ENCODE measurements at regions not wholly inside any gene's neighbourhood (a gene's known extent, or its start where the extent isn't known, plus 50 kb on each side); places are given as distances from the start of the nearest gene placed in this dataset.

- no peak for DNase-seq
Observed at GRCh38 chr16:66004699-66005098, 361.8 kb upstream of the CDH5 start.

GRCh38 chr16:66003201-66003600 is 363.3 kb upstream of the CDH5 start:
- DNase-seq, result no peak

GRCh38 chr16:66002601-66003000 is 363.9 kb upstream of the CDH5 start:
- DNase-seq, result no peak

- no peak for DNase-seq
Observed at GRCh38 chr16:66001432-66001831, 365.1 kb upstream of the CDH5 start.

- no peak for DNase-seq
Observed at GRCh38 chr16:65998443-65998842, 368.0 kb upstream of the CDH5 start.

- no peak for DNase-seq
Observed at GRCh38 chr16:65994291-65994690, 372.2 kb upstream of the CDH5 start.

GRCh38 chr16:65991149-65991701 is 375.3 kb upstream of the CDH5 start:
- DNase-seq, result no peak

- no peak for DNase-seq
Observed at GRCh38 chr16:65989861-65990604, 376.5 kb upstream of the CDH5 start.

- no peak for DNase-seq
Observed at GRCh38 chr16:65988024-65988595, 378.4 kb upstream of the CDH5 start.

- DNase-seq, result no peak
Observed at GRCh38 chr16:65984296-65984695, 382.2 kb upstream of the CDH5 start.

GRCh38 chr16:65981057-65981456 is 385.4 kb upstream of the CDH5 start:
- DNase-seq, result no peak

- DNase-seq, result peak; percentile 56
Observed at GRCh38 chr16:65975049-65975708, 391.3 kb upstream of the CDH5 start.

- DNase-seq, result peak; percentile 81
Observed at GRCh38 chr16:65967376-65967775, 399.1 kb upstream of the CDH5 start.

GRCh38 chr16:65965628-65966027 is 400.9 kb upstream of the CDH5 start:
- DNase-seq, result no peak

GRCh38 chr16:65964752-65965151 is 401.7 kb upstream of the CDH5 start:
- no peak for DNase-seq

GRCh38 chr16:65961476-65962143 is 404.9 kb upstream of the CDH5 start:
- DNase-seq, result peak; percentile 8

- DNase-seq, result no peak
Observed at GRCh38 chr16:65959983-65960382, 406.5 kb upstream of the CDH5 start.

- no peak for DNase-seq
Observed at GRCh38 chr16:65958086-65958485, 408.4 kb upstream of the CDH5 start.

GRCh38 chr16:65956100-65956499 is 410.4 kb upstream of the CDH5 start:
- DNase-seq, result no peak

GRCh38 chr16:65954446-65954845 is 412.0 kb upstream of the CDH5 start:
- no peak for DNase-seq

- no peak for DNase-seq
Observed at GRCh38 chr16:65950211-65950610, 416.3 kb upstream of the CDH5 start.

- no peak for DNase-seq
Observed at GRCh38 chr16:65948361-65948760, 418.1 kb upstream of the CDH5 start.

GRCh38 chr16:65947951-65948350 is 418.5 kb upstream of the CDH5 start:
- DNase-seq, result no peak

All from EL (cell line).